Stomach (tissue), 4 donors: ENCODE measurements at regions not wholly inside any gene's neighbourhood (a gene's known extent, or its start where the extent isn't known, plus 50 kb on each side); places are given as distances from the start of the nearest gene placed in this dataset.

Source experiments
- CTCF ChIP-seq, 7 experiments: fragments of 450-650 bp in 4 of 7; fragments of 200-600 bp in 3 of 7; sonication (generic) in 3 of 7; IDR thresholded peaks; one replicate each; pipeline ENCODE4 v1.5.1; 2016 to 2019; ENCODE audit warnings: antibody characterized with exemption in 7 of 7, control low read depth in 2 of 7, mild to moderate bottlenecking in 1 of 7
- EP300 ChIP-seq: sonication (generic); formaldehyde crosslinking; IDR thresholded peaks from one replicate; pipeline ENCODE4 v1.6.1; 2017; ENCODE audit warnings: antibody characterized with exemption
- POLR2A ChIP-seq, 4 donors: fragments of 450-650 bp; IDR thresholded peaks; one replicate each; pipeline ENCODE4 v1.6.1; 2016; ENCODE audit warnings: antibody characterized with exemption in 4 of 4, control low read depth in 2 of 4, mild to moderate bottlenecking in 1 of 4, moderate library complexity in 1 of 4
- POLR2AphosphoS5 ChIP-seq, 3 donors: sonication (generic); formaldehyde crosslinking; IDR thresholded peaks; one replicate each; pipeline ENCODE4 v1.6.1; 2016; ENCODE audit warnings: antibody characterized with exemption in 3 of 3

GRCh38 chr21:43298546-43299440 lies 128.1 kb downstream of the SIK1 start:
- no peak for TF ChIP-seq CTCF (IDR thresholded peaks at IDR 0.05)
- no peak for TF ChIP-seq POLR2A (IDR thresholded peaks at IDR 0.05)
- no peak for TF ChIP-seq EP300
- TF ChIP-seq POLR2AphosphoS5 (IDR thresholded peaks at IDR 0.05): no peak
